GM18517 (cell line): ENCODE measurements at regions not wholly inside any gene's neighbourhood (a gene's known extent, or its start where the extent isn't known, plus 50 kb on each side); places are given as distances from the start of the nearest gene placed in this dataset.
A peak's percentile ranks its signal among the peaks of the same experiment; 100 is the strongest.

Experiments used
- ATAC-seq: cut with Tn5 transposase; IDR thresholded peaks from one replicate; pipeline ENCODE4 v1.9.1; 2021; ENCODE audit warnings: mild to moderate bottlenecking, moderate library complexity; ENCODE audit not compliant: unreplicated experiment

- ATAC-seq = no peak
Observed at GRCh38 chr14:22458737-22459136, 130.3 kb downstream of the DAD1 start.

DNA sequence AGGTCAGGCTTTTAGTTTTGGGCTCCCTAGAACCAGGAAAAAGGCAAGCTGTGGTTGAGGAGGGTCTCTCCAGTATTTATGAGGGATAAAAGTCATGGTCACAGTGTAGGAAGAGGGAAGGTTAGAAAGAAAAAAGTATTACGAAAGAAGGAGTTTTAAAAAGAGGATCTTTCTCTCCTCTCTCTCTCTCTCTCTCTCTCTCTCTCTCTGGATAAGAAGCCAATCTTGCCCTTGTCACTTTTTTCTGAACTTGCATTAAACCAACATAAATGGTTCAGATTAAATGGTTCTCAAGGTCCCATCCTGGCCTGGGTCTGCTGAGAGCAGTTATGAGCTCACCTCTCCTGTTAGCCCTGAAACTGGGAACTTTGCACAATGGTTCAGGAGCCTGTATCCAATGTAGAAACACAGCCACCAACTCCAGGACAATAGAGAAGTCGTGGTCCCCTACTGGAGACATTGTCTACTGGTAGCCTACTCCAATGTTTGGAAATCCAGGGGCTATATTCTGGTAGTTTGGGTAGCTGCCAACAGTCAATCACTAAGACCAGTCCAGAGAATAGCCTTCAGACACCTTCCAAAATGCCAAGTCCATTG, 131.9 kb downstream of the DAD1 start:
- no peak for ATAC-seq

GRCh38 chr14:22456421-22456820, 132.6 kb downstream of the DAD1 start:
- ATAC-seq = no peak

- no peak for ATAC-seq
Observed at GRCh38 chr14:22452330-22452729, 136.7 kb downstream of the DAD1 start.

DNA sequence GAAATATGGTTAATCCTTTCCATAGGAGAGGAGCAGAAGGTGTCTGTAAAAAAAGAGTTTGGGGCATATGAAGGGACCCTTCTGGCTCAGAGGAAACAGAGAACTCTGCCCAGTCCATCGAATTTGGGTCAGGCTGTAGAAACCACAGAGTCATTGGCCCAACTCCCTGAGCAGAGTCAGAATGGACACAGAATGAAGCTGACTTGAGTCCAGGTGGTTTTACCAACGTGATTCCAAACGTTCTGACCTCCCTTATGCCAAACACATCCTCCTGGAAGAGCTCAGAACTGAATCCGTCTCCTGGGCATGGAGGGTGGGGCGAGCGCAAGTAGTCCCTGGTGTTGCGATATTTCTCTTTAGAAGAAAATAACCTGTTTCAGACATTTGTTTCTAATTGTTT, 138.8 kb downstream of the DAD1 start:
- ATAC-seq = no peak

DNA sequence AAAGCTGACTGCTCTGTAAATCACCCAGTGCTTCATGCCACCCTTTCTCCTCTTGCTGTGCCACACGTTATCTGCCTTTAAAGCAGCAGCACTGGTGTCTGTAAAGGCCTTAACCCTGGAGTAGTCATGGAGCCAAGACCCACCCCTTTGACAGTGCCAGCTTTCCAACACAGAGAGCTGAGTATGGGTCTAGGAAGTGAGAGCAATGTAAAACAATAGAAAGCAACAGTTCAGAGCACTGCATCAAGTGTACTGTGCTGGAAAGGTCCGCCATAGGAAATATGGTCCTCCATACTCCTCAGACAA, 139.5 kb downstream of the DAD1 start:
- ATAC-seq = no peak

DNA sequence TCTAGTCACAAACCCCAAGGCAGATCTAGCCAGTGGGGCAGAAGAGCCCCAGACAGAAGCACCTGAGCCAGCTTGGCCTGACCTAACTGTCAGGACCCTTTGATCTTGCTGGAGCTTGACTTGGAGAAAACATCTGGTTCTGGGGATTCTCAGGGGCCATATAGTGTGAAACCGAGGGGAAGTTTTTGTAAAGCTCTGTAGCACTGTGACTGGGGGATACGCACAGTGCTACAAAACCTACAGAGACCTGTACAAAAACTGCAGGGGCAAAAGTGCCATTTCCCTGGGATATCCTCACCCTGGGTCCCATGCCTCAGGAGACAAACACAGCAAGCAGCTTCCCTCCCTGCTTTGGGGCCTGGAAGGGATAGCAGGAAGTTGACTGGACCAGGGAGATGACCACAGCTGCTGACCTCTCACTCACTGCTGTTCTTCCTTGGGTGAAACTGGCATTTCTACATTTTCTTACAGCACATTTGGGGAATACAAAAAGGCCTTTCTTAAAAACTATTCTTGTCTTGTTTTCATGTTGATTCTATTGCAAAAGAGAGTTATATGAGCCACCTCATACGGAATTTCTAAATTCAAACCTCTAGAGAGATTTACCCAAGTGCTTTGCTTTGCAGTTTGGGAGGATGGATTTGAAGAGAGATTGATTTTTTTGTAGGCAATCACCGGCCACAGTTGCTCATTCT, 140.0 kb downstream of the DAD1 start:
- peak; percentile 37 for ATAC-seq

GRCh38 chr14:22448035-22448904, 140.8 kb downstream of the DAD1 start:
- peak; percentile 45 for ATAC-seq

DNA sequence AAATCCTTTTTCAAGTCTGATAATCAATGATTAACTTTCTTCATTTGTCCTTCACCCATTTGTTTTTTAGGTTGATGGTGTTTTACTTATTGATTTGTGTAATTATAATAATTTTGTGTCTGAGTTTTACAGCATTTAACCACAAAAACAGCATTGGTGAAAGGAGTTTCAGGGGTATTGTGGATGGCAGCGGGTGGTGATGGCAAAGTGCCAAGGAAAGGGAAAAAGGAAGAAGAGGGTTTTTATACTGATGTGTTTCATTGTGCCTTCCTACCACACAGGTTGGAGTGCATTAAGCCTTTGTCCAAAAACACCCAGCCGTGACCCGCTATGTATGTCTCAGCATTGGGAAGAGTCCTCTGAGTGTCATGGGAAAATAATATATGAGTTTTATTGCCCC, 150.3 kb downstream of the DAD1 start:
- ATAC-seq = no peak

DNA sequence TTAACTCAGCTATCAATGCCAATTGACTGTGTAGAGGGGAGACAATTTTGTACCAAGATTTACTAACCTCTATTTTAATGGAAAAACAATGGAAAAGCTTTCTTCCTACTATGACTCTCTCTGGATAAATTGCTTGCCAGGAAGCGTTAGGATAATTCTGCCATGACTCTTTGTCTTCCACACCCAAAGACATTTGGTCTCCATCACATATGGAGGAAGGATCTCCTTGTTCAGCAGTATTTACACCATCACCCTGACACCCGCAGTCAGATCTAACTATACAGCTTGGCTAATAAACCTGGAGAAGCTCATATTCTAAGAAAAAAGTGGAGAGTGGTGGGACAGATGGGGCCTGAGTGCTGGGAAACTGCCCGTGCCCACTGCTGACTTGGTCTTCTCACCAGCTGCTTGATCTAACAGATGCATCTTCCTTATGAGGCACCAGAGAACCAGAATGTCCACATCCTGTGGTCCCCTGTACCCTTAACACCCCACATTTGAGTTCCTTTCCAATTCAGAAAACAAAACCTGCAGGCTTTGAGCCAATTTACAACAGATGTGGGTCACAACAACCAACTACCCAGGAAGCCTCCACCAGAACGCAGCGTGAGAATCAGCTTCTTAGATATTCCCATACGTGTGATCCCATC, 154.0 kb downstream of the DAD1 start:
- ATAC-seq = no peak

GRCh38 chr14:22434030-22434429, 155.0 kb downstream of the DAD1 start:
- ATAC-seq = no peak

GRCh38 chr14:22433069-22433468, 156.0 kb downstream of the DAD1 start:
- no peak for ATAC-seq

DNA sequence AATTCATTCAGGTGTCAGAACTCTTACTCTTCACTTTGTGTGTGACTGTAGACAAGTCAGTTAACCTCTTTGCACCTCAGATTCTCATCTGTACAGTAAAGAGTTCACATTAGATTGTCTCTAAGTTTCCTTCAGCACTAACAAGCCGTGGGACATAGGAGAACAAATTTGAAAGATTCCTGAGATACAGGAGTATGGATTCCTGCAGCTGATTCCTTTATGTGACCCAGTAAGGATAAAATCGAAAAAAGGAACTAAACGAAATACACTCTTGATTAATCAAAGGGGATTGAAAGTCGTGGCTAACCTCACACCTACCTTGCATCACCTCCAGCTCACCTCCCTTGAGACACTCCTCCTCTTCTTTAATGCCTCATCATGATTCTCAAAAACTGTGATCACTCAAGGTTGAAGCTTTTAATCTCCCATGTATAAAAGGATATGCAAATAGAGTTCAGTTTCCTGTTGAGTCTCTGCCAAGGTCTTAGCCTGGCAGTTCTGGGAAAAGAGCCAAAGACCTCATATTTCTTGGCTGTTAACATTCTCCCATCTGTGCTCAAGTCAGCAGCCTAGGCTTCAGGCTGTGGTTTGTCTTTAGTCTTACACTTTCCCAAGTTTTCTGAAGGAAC, 156.6 kb downstream of the DAD1 start:
- no peak for ATAC-seq

- ATAC-seq = no peak
Observed at GRCh38 chr14:22429546-22430294, 159.3 kb downstream of the DAD1 start.

DNA sequence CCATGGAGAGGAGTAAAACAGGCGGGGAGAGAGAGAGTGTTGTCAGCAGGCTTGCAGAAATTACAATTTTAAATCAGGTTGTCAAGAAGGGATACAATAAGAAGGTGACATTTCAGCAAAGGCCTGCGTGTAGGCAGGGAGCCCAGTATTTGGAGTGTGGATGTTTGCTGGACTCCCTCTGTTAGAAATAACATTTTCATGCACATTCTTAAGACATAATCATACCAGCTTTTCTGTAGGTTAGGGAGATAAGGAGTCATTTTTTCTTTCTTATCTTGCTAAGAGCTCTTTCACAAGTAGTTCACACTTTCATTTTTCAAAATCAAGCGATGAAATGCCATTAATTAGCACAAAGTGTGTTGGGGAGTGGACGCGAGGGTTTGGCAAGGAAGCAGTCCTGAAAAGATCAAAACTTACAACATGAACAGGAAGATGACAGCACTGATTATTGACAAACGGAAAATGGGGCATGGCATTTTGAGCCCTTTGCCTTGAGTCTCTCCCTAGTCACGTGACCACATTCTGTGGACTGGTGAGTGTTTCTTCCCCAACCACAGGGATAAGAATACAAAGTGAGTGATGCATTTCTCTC, 160.2 kb downstream of the DAD1 start:
- ATAC-seq = no peak

DNA sequence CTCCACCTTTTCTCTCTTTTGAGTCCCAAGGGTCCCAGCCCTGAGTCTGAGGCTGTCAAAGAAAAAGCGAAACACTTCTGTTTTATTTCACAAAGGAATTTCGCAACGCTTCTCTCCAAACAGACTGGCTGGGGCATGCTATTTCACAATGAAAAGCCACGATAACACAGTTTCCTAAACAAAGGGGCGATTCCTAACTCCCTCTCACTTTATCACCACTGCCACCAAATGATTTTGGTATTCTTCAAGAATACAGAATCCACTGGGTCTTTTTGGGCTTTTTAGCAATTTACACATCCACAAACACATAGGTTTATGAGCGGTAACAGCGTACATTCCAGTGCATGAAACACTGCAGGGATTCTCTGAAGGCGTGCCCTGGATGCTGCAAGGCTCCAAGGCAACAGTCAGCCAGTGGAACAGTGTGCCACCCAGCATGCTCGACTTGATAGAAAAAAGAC, 161.2 kb downstream of the DAD1 start:
- no peak for ATAC-seq

DNA sequence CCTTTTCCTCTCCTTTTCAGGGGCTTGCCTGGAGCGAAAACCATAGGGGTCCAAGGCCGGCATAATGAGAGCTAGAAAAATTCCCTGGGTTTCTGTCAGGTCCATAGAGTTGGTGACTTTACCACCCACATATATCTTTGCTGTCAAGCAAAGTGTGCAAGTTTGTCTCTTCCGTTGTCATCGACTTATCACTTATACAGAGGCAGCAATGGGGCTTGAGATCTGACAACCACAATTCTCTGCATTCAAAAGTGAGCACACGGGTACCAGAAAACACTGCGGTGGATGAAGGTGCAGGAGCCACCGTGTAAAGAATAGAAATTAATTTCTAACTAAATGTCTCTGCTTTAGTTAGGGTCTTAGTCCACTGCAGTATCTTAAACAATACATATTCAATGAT, 162.3 kb downstream of the DAD1 start:
- no peak for ATAC-seq

DNA sequence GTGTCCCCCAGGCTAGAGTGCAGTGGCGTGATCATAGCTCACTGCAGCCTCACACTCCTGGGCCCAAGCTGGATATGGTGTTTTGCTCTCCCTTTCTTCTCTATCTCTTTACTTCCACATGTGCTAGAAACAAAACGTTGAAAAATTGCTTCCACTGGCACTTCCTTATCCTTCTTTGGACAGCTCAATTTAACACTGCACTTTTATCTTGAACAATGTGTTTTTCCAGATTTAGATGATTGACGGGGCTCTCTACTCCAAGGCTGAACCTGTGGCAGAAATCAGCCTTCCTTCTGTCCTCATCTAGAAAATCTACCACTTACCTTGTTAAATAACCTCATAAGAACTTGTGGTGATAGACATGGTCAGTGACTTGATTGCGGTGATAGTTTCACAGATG, 165.1 kb downstream of the DAD1 start:
- ATAC-seq = no peak

DNA sequence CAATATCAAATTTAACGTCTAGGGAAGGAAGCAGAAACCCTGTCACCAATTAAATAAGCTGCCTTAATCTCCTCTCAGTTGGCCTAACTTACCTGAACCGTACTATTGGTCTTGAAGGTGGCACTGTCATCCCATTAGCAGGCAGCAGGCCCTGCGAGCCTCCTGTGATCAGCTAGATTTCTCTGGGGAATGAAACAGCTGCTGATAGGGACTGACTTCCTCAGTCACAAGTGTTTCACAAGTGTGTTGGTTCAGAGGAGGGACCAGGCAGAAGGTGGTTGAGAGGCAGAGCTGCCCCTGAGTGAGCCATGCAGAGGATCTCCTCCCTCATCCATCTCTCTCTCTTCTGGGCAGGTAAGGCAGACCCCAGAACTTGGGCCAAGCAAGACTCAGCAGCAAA, 166.8 kb downstream of the DAD1 start:
- no peak for ATAC-seq

GRCh38 chr14:22420598-22421186, 168.3 kb downstream of the DAD1 start:
- ATAC-seq = no peak
